OCI-M2 (cell line): ENCODE measurements at regions not wholly inside any gene's neighbourhood (a gene's known extent, or its start where the extent isn't known, plus 50 kb on each side); places are given as distances from the start of the nearest gene placed in this dataset.
"Not testable (repeated sequence)": the region's sequence is repeated elsewhere in the genome, so short reads cannot be mapped to it uniquely, and the experiment has no call there.

Source experiments
- DNase-seq: peaks from one replicate; lab custom pipeline; 2025; ENCODE audit not compliant: unreplicated experiment; lab: John Stamatoyannopoulos, UW

- no peak for DNase-seq
These were observed 205.5 kb downstream of the NPR3 start for GRCh38 chr5:32916648-32917047.

GRCh38 chr5:32928761-32929160, 217.6 kb downstream of the NPR3 start:
- no peak for DNase-seq

- DNase-seq: not testable (repeated sequence)
These were observed 220.3 kb downstream of the NPR3 start for GRCh38 chr5:32931438-32931837.

- DNase-seq: no peak
These were observed 221.3 kb downstream of the NPR3 start for GRCh38 chr5:32932241-32932935.

GRCh38 chr5:32933692-32934091, 222.6 kb downstream of the NPR3 start:
- no peak for DNase-seq

GRCh38 chr5:32934529-32934928, 223.4 kb downstream of the NPR3 start:
- no peak for DNase-seq

- no peak for DNase-seq
These were observed 224.2 kb downstream of the NPR3 start for GRCh38 chr5:32935283-32935682.

- DNase-seq: no peak
These were observed 225.2 kb downstream of the NPR3 start for GRCh38 chr5:32936329-32936728.

GRCh38 chr5:32942225-32942989, 231.3 kb downstream of the NPR3 start:
- DNase-seq: no peak

- DNase-seq: no peak
These were observed 238.3 kb downstream of the NPR3 start for GRCh38 chr5:32949286-32949970.

- no peak for DNase-seq
These were observed 239.9 kb downstream of the NPR3 start for GRCh38 chr5:32951003-32951402.

GRCh38 chr5:32951878-32952277, 240.8 kb downstream of the NPR3 start:
- DNase-seq: no peak

GRCh38 chr5:32952421-32952820, 241.3 kb downstream of the NPR3 start:
- DNase-seq: not testable (repeated sequence)

- DNase-seq: no peak
These were observed 242.6 kb downstream of the NPR3 start for GRCh38 chr5:32953694-32954093.

- no peak for DNase-seq
These were observed 244.7 kb downstream of the NPR3 start for GRCh38 chr5:32955814-32956213.

- no peak for DNase-seq
These were observed 249.4 kb downstream of the NPR3 start for GRCh38 chr5:32960340-32961058.

GRCh38 chr5:32961059-32961415, 249.9 kb downstream of the NPR3 start:
- DNase-seq: no peak

- peak; percentile 9 for DNase-seq
These were observed 253.1 kb downstream of the NPR3 start for GRCh38 chr5:32964261-32964660.

- no peak for DNase-seq
These were observed 262.5 kb downstream of the NPR3 start for GRCh38 chr5:32973646-32974045.

- DNase-seq: no peak
These were observed 264.7 kb downstream of the NPR3 start for GRCh38 chr5:32975656-32976375.

GRCh38 chr5:32981061-32981460, 269.9 kb downstream of the NPR3 start:
- DNase-seq: no peak
